Activated B cell treated with CpG ODN at 0.5 μM for 24 hours (primary cell): ENCODE measurements at regions not wholly inside any gene's neighbourhood (a gene's known extent, or its start where the extent isn't known, plus 50 kb on each side); places are given as distances from the start of the nearest gene placed in this dataset.

Source experiments
- ATAC-seq: fragments of 200-7000 bp; cut with Tn5 transposase; one replicate; pipeline ENCODE4 v1.10.0; 2021; ENCODE audit warnings: low read depth, mild to moderate bottlenecking, moderate library complexity
- CTCF ChIA-PET: fragments of 350-600 bp; sonication (Branson Sonifier 250); formaldehyde crosslinking; loops from one replicate; lab custom pipeline; 2021; ENCODE audit warnings: antibody characterized with exemption; lab: Charles Lee
- POLR2A ChIA-PET: fragments of 350-600 bp; sonication (Branson Sonifier 250); formaldehyde crosslinking; loops from one replicate; lab custom pipeline; 2021; ENCODE audit warnings: antibody characterized with exemption; lab: Charles Lee
- DNase-seq: peaks from one replicate; pipeline ENCODE4 v3.0.0; 2022
- H3K27ac Mint-ChIP-seq: one replicate; pipeline ENCODE4 v1.8.0; 2020; ENCODE audit warnings: mixed read lengths
- H3K27me3 Mint-ChIP-seq: one replicate; pipeline ENCODE4 v1.8.0; 2021; ENCODE audit warnings: mixed read lengths
- H3K36me3 Mint-ChIP-seq: one replicate; pipeline ENCODE4 v1.8.0; 2021; ENCODE audit warnings: low read depth, mixed read lengths
- H3K4me1 Mint-ChIP-seq: one replicate; pipeline ENCODE4 v1.8.0; 2021; ENCODE audit warnings: mixed read lengths
- H3K4me3 Mint-ChIP-seq: one replicate; pipeline ENCODE4 v1.8.0; 2020; ENCODE audit warnings: mild to moderate bottlenecking, mixed read lengths
- H3K9me3 Mint-ChIP-seq: one replicate; pipeline ENCODE4 v1.8.0; 2020; ENCODE audit warnings: mixed read lengths
- intact Hi-C: fragments of 100-400 bp; cut with micrococcal nuclease; formaldehyde crosslinking; loops from one replicate; pipeline ENCODE4 v1.15.1; 2024
- TF ChIP-seq, protein P1 (sequence below): fragments of 200-600 bp; IDR thresholded peaks from one replicate; pipeline ENCODE4 v1.8.0; 2022; ENCODE audit warnings: antibody characterized with exemption, mild to moderate bottlenecking

- ATAC-seq (no peak), DNase-seq (no peak)
- TF ChIP-seq, protein P1, sequence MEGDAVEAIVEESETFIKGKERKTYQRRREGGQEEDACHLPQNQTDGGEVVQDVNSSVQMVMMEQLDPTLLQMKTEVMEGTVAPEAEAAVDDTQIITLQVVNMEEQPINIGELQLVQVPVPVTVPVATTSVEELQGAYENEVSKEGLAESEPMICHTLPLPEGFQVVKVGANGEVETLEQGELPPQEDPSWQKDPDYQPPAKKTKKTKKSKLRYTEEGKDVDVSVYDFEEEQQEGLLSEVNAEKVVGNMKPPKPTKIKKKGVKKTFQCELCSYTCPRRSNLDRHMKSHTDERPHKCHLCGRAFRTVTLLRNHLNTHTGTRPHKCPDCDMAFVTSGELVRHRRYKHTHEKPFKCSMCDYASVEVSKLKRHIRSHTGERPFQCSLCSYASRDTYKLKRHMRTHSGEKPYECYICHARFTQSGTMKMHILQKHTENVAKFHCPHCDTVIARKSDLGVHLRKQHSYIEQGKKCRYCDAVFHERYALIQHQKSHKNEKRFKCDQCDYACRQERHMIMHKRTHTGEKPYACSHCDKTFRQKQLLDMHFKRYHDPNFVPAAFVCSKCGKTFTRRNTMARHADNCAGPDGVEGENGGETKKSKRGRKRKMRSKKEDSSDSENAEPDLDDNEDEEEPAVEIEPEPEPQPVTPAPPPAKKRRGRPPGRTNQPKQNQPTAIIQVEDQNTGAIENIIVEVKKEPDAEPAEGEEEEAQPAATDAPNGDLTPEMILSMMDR, result no peak
- H3K4me3 Mint-ChIP-seq, result no peak overlapping the region
- intact Hi-C loops, result no loop called here
- no peaks in the 10 kb centered on the region for H3K9me3 Mint-ChIP-seq
- H3K27me3 Mint-ChIP-seq, result no peaks in the 10 kb centered on the region
- ChIA-PET POLR2A (no interaction called here), CTCF (no interaction called here)
- no peaks in the 10 kb centered on the region for H3K4me1 Mint-ChIP-seq
- H3K27ac Mint-ChIP-seq, result no peak overlapping the region
- no peaks in the 10 kb centered on the region for H3K36me3 Mint-ChIP-seq
Measured at GRCh38 chr3:43959498-43960447, 269.0 kb downstream of the ABHD5 start.

GRCh38 chr3:43960448-43960840, 269.7 kb downstream of the ABHD5 start:
- Mint-ChIP-seq H3K9me3 (no peaks in the 10 kb centered on the region), H3K4me1 (no peaks in the 10 kb centered on the region), H3K36me3 (no peaks in the 10 kb centered on the region), H3K4me3 (no peak overlapping the region), H3K27ac (no peak overlapping the region), H3K27me3 (no peaks in the 10 kb centered on the region)
- ATAC-seq, result no peak
- DNase-seq, result no peak
- intact Hi-C loops, result no loop called here
- ChIA-PET POLR2A (no interaction called here), CTCF (no interaction called here)
- TF ChIP-seq, protein P1, result no peak

- TF ChIP-seq, protein P1, result no peak
- CTCF ChIA-PET, result no interaction called here
- H3K9me3 Mint-ChIP-seq, result no peaks in the 10 kb centered on the region
- H3K27me3 Mint-ChIP-seq, result no peaks in the 10 kb centered on the region
- no peaks in the 10 kb centered on the region for H3K36me3 Mint-ChIP-seq
- DNase-seq, result no peak
- no peak for ATAC-seq
- intact Hi-C loops, result no loop called here
- POLR2A ChIA-PET, result no interaction called here
- no peaks in the 10 kb centered on the region for H3K4me1 Mint-ChIP-seq
- H3K4me3 Mint-ChIP-seq, result no peak overlapping the region
- H3K27ac Mint-ChIP-seq, result no peak overlapping the region
Measured at GRCh38 chr3:43962043-43962442, 271.3 kb downstream of the ABHD5 start.

DNA sequence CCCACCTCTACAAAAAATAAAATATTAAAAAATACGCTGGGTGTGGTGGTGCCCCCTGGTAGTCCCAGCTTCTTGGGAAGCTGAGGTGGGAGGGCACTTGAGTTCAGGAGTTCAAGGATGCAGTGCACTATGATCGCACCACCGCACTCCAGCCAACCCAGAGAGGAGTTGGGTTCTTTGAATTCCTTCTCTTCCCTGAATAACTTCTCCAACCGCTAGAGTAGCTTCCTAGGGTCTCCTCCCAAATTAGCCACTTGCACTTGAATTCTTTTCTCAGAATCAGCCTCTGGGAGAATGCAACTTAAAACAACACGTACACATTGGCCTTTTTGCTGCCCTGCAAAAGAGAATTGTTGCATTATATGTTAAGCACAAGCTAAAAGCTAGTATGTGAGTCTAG, 272.5 kb downstream of the ABHD5 start:
- ChIA-PET POLR2A (no interaction called here), CTCF (no interaction called here)
- H3K4me3 Mint-ChIP-seq, result no peak overlapping the region
- DNase-seq (no peak), ATAC-seq (no peak)
- no peaks in the 10 kb centered on the region for H3K27me3 Mint-ChIP-seq
- H3K27ac Mint-ChIP-seq, result no peak overlapping the region
- no peaks in the 10 kb centered on the region for H3K9me3 Mint-ChIP-seq
- TF ChIP-seq, protein P1, result no peak
- H3K36me3 Mint-ChIP-seq, result no peaks in the 10 kb centered on the region
- no peaks in the 10 kb centered on the region for H3K4me1 Mint-ChIP-seq
- intact Hi-C loops, result no loop called here

- ATAC-seq, result no peak
- H3K4me3 Mint-ChIP-seq, result no peak overlapping the region
- CTCF ChIA-PET, result no interaction called here
Measured at GRCh38 chr3:43964640-43965039, 273.9 kb downstream of the ABHD5 start.

More at GRCh38 chr3:43964640-43965039, 273.9 kb downstream of the ABHD5 start:
- TF ChIP-seq, protein P1, result no peak
- Mint-ChIP-seq H3K9me3 (no peaks in the 10 kb centered on the region), H3K27me3 (no peaks in the 10 kb centered on the region), H3K27ac (no peak overlapping the region), H3K4me1 (no peaks in the 10 kb centered on the region), H3K36me3 (no peaks in the 10 kb centered on the region)
- POLR2A ChIA-PET, result no interaction called here
- no peak for DNase-seq
- intact Hi-C loops, result no loop called here
